ENCODE measurements at regions not wholly inside any gene's neighbourhood (a gene's known extent, or its start where the extent isn't known, plus 50 kb on each side); places are given as distances from the start of the nearest gene placed in this dataset.

DNA sequence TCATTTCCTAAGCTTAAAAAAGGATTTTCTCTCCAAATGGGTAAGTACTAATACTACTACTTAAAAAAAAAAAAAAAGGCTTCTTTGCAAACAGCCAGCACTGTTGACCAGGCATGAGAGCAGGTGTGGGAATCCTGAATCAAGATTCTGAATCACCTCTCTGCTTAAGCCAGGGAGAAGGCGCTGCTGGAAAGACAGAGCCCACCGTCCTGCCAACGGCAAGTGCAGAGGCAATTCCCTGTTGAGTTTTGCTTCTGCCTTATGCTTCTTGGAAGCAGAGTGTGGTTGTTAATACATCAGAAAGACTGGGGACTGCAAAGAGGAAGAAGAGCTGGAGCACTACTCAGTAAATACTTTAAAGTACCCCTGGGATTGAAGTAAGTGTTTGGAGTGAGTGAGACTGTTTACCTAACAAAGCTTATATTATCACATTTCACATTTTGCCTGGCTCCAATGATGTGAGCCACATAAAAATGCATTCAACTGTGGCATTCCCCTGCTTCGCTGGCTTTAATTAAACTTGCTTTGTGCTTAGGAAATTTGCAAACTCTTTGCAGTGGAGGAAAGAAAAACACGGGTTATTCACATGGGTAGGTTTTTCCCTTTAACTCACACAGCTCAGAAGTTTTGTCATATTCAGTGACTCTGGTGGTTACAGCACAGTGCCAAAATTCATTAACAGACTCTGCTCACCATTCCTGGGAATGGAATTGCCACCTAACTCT is 86.0 kb upstream of the KIF2B start:
- TF ChIP-seq EP300 (IDR thresholded peaks at IDR 0.05; ENCODE audit: borderline replicate concordance) (no peak), ZBTB7A (IDR thresholded peaks at IDR 0.05; ENCODE audit: low read depth) (no peak), TAF1 (IDR thresholded peaks at IDR 0.05; ENCODE audit: low read depth) (no peak), RAD21 (IDR thresholded peaks at IDR 0.05; ENCODE audit: low read depth) (no peak), TCF12 (IDR thresholded peaks at IDR 0.05; ENCODE audit: low read depth) (no peak), CEBPB (IDR thresholded peaks at IDR 0.05) (no peak)

Measured in Ishikawa (cell line).